PC-3 (cell line): ENCODE measurements at regions not wholly inside any gene's neighbourhood (a gene's known extent, or its start where the extent isn't known, plus 50 kb on each side); places are given as distances from the start of the nearest gene placed in this dataset.

Experiments used
- ATAC-seq: fragments of 200-7000 bp; cut with Tn5 transposase; 2 replicates; pipeline ENCODE4 v1.9.1; 2020; ENCODE audit warnings: mild to moderate bottlenecking, moderate library complexity
- BruUV-seq: library from RNA; stranded (reverse); fragments of 400-500 nt; replicated peaks from 2 replicates; lab custom pipeline; 2021; lab: Mats Ljungman, UMichigan
- CTCF ChIA-PET: fragments of 300-600 bp; sonication (Branson Sonifier 250); formaldehyde crosslinking; loops from one replicate; lab custom pipeline; 2022; ENCODE audit warnings: antibody characterized with exemption; lab: Charles Lee
- POLR2A ChIA-PET: fragments of 300-600 bp; sonication (Branson Sonifier 250); formaldehyde crosslinking; loops from one replicate; lab custom pipeline; 2022; ENCODE audit warnings: antibody characterized with exemption; ENCODE audit not compliant: unreplicated experiment; lab: Charles Lee
- DNase-seq: peaks from one replicate; pipeline ENCODE4 v3.0.0-alpha.2; 2015
- H2AFZ ChIP-seq: fragments of 300-600 bp; sonication (generic); 2 replicates; pipeline ENCODE4 v1.6.0; 2016; ENCODE audit warnings: antibody characterized with exemption, low read length
- H3F3A ChIP-seq: fragments of 300-600 bp; sonication (generic); one replicate; pipeline ENCODE4 v1.6.0; 2017; ENCODE audit warnings: antibody characterized with exemption, low read length, control low read depth, mild to moderate bottlenecking; ENCODE audit not compliant: unreplicated experiment
- H3K27ac ChIP-seq: fragments of 300-600 bp; sonication (generic); 2 replicates; pipeline ENCODE4 v1.5.1; 2016; ENCODE audit warnings: mild to moderate bottlenecking, low read length
- H3K27me3 ChIP-seq: fragments of 300-600 bp; sonication (generic); 2 replicates; pipeline ENCODE4 v1.6.1; 2016; ENCODE audit warnings: low read length, mixed read lengths
- H3K36me3 ChIP-seq: fragments of 300-600 bp; sonication (generic); 2 replicates; pipeline ENCODE4 v1.6.1; 2016; ENCODE audit warnings: low read depth, mixed run types, low read length, mixed read lengths
- H3K4me1 ChIP-seq: fragments of 300-600 bp; sonication (generic); 2 replicates; pipeline ENCODE4 v1.5.1; 2016; ENCODE audit warnings: low read length; ENCODE audit not compliant: insufficient read depth
- H3K4me2 ChIP-seq: fragments of 300-600 bp; sonication (generic); 2 replicates; pipeline ENCODE4 v1.6.0; 2016; ENCODE audit warnings: low read length
- H3K4me3 ChIP-seq: fragments of 300-600 bp; sonication (generic); 2 replicates; pipeline ENCODE4 v1.5.1; 2016; ENCODE audit warnings: mild to moderate bottlenecking, low read length, mixed read lengths
- H3K79me2 ChIP-seq: fragments of 300-600 bp; sonication (generic); 2 replicates; pipeline ENCODE4 v1.6.1; 2017; ENCODE audit warnings: low read length, mixed read lengths
- H3K9ac ChIP-seq: fragments of 300-600 bp; sonication (generic); 2 replicates; pipeline ENCODE4 v1.6.0; 2016; ENCODE audit warnings: mild to moderate bottlenecking, low read length
- H3K9me2 ChIP-seq: fragments of 300-600 bp; sonication (generic); replicated peaks from 2 replicates; pipeline ENCODE4 v1.6.1; 2016; ENCODE audit warnings: mixed run types, low read length, mixed read lengths
- H3K9me3 ChIP-seq: fragments of 300-600 bp; sonication (generic); 2 replicates; pipeline ENCODE4 v1.6.1; 2016; ENCODE audit warnings: low read length, mixed read lengths
- H4K20me1 ChIP-seq: fragments of 300-600 bp; sonication (generic); 2 replicates; pipeline ENCODE4 v1.6.1; 2016; ENCODE audit warnings: low read length, mixed read lengths
- CTCF ChIP-seq: fragments of 300-600 bp; sonication (generic); conservative IDR thresholded peaks from 2 replicates; pipeline ENCODE4 v1.5.1; 2017; ENCODE audit warnings: antibody characterized with exemption, low read depth, mild to moderate bottlenecking, low read length
- EZH2 ChIP-seq: fragments of 300-600 bp; sonication (generic); IDR thresholded peaks from one replicate; pipeline ENCODE4 v1.6.1; 2017; ENCODE audit warnings: antibody characterized with exemption, mild to moderate bottlenecking, low read length; ENCODE audit not compliant: unreplicated experiment
- EZH2phosphoT487 ChIP-seq: fragments of 300-600 bp; sonication (generic); IDR thresholded peaks from 2 replicates; pipeline ENCODE4 v1.6.1; 2018; ENCODE audit warnings: mild to moderate bottlenecking, antibody characterized with exemption, low read length, borderline replicate concordance
- intact Hi-C: fragments of 100-400 bp; cut with micrococcal nuclease; formaldehyde crosslinking; loops from 2 replicates; pipeline ENCODE4 v1.9.0; 2023

GRCh38 chr3:163577271-163577670 lies 1501.0 kb downstream of the SI start:
- no peaks in the 10 kb centered on the region for H3K4me1 ChIP-seq
- no peak for ATAC-seq
- H3F3A ChIP-seq = no peaks in the 10 kb centered on the region
- no peak for DNase-seq
- TF ChIP-seq EZH2phosphoT487 = no peak
- no peak for TF ChIP-seq EZH2
- TF ChIP-seq CTCF = no peak
- no peaks in the 10 kb centered on the region for H3K36me3 ChIP-seq
- no peaks in the 10 kb centered on the region for H3K9me2 ChIP-seq
- H3K79me2 ChIP-seq = no peaks in the 10 kb centered on the region
- no peak overlapping the region for H3K4me3 ChIP-seq
- intact Hi-C loops = no loop called here
- ChIA-PET POLR2A (no interaction called here), CTCF (no interaction called here)
- no peak overlapping the region for H3K4me2 ChIP-seq
- H3K27ac ChIP-seq = no peak overlapping the region
- no peaks in the 10 kb centered on the region for H3K9me3 ChIP-seq
- BruUV-seq = no TSS peak
- H4K20me1 ChIP-seq = no peaks in the 10 kb centered on the region
- no peak overlapping the region for H3K9ac ChIP-seq
- H2AFZ ChIP-seq = no peak overlapping the region
- no peaks in the 10 kb centered on the region for H3K27me3 ChIP-seq

GRCh38 chr3:163576314-163576713 lies 1502.0 kb downstream of the SI start:
- Histone ChIP-seq H2AFZ (no peak overlapping the region), H3K27ac (no peak overlapping the region), H3K79me2 (no peaks in the 10 kb centered on the region), H3K4me3 (no peak overlapping the region), H3K9ac (no peak overlapping the region), H4K20me1 (no peaks in the 10 kb centered on the region), H3K4me1 (no peaks in the 10 kb centered on the region), H3K9me2 (no peaks in the 10 kb centered on the region), H3K4me2 (no peak overlapping the region), H3K36me3 (no peaks in the 10 kb centered on the region), H3F3A (no peaks in the 10 kb centered on the region), H3K9me3 (no peaks in the 10 kb centered on the region), H3K27me3 (no peaks in the 10 kb centered on the region)
- DNase-seq = no peak
- BruUV-seq = no TSS peak
- no peak for ATAC-seq
- TF ChIP-seq CTCF (no peak), EZH2phosphoT487 (no peak), EZH2 (no peak)
- ChIA-PET CTCF (no interaction called here), POLR2A (no interaction called here)
- intact Hi-C loops = no loop called here

- no TSS peak for BruUV-seq
- Histone ChIP-seq H3K4me1 (no peaks in the 10 kb centered on the region), H3K79me2 (no peaks in the 10 kb centered on the region), H3K4me3 (no peak overlapping the region), H3K36me3 (no peaks in the 10 kb centered on the region), H3F3A (no peaks in the 10 kb centered on the region), H4K20me1 (no peaks in the 10 kb centered on the region), H2AFZ (no peak overlapping the region), H3K27me3 (no peaks in the 10 kb centered on the region), H3K4me2 (no peak overlapping the region), H3K27ac (no peak overlapping the region), H3K9ac (no peak overlapping the region), H3K9me2 (no peaks in the 10 kb centered on the region), H3K9me3 (no peaks in the 10 kb centered on the region)
- no peak for TF ChIP-seq EZH2
- no peak for TF ChIP-seq CTCF
- no peak for TF ChIP-seq EZH2phosphoT487
- intact Hi-C loops = no loop called here
- ChIA-PET CTCF (no interaction called here), POLR2A (no interaction called here)
- ATAC-seq (no peak), DNase-seq (no peak)
These were observed 1505.0 kb downstream of the SI start for GRCh38 chr3:163573324-163573723.
